ENCODE measurements at regions not wholly inside any gene's neighbourhood (a gene's known extent, or its start where the extent isn't known, plus 50 kb on each side); places are given as distances from the start of the nearest gene placed in this dataset.
"Not testable (repeated sequence)": the region's sequence is repeated elsewhere in the genome, so short reads cannot be mapped to it uniquely, and the experiment has no call there.

DNA sequence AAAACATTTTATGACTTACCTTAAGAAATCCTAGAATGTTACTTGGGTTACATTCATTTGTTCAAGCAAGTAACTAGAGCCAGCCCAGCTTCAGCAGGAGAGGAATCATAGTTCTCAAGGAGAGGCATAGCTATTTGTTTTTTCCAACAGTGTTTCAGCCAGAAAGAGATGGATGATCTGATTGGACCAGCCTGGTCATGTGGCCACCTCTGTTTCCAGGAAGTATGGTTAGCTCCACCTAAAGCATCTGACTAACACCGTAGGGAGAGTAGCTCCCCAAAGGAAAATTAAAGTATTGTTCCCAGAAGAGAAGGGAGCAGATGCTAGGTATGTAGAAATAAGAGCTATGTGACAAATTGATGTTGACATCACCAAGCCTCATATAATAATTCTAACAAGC is 417.1 kb downstream of the TAFA4 start:
- no peaks in the 10 kb centered on the region for H3K36me3 ChIP-seq (ENCODE audit: insufficient read depth, low read length, poor library complexity, severe bottlenecking)
- H3K27me3 ChIP-seq (replicated peaks; ENCODE audit: insufficient read depth, low read depth, low read length, poor library complexity) = no peaks in the 10 kb centered on the region
- H3K4me3 ChIP-seq (ENCODE audit: low read depth, low read length, poor library complexity, severe bottlenecking) = no peak overlapping the region
- POLR2A ChIA-PET (ENCODE audit: low non-redundant PET) = no interaction called here
- H3K4me1 ChIP-seq (ENCODE audit: insufficient read depth, low read length, poor library complexity, severe bottlenecking) = no peaks in the 10 kb centered on the region
- no peak overlapping the region for H3K27ac ChIP-seq (ENCODE audit: low read depth, low read length, poor library complexity, severe bottlenecking)
- no peaks in the 10 kb centered on the region for H3K9me3 ChIP-seq (ENCODE audit: low read depth, low read length, poor library complexity, severe bottlenecking)
- no peak for DNase-seq (ENCODE audit: low spot score)
- TF ChIP-seq EZH2 (IDR thresholded peaks at IDR 0.05; ENCODE audit: borderline replicate concordance, low read depth, low read length, poor library complexity, severe bottlenecking) = no peak
- TF ChIP-seq, protein P1, sequence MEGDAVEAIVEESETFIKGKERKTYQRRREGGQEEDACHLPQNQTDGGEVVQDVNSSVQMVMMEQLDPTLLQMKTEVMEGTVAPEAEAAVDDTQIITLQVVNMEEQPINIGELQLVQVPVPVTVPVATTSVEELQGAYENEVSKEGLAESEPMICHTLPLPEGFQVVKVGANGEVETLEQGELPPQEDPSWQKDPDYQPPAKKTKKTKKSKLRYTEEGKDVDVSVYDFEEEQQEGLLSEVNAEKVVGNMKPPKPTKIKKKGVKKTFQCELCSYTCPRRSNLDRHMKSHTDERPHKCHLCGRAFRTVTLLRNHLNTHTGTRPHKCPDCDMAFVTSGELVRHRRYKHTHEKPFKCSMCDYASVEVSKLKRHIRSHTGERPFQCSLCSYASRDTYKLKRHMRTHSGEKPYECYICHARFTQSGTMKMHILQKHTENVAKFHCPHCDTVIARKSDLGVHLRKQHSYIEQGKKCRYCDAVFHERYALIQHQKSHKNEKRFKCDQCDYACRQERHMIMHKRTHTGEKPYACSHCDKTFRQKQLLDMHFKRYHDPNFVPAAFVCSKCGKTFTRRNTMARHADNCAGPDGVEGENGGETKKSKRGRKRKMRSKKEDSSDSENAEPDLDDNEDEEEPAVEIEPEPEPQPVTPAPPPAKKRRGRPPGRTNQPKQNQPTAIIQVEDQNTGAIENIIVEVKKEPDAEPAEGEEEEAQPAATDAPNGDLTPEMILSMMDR (conservative IDR thresholded peaks at IDR 0.05; ENCODE audit: low read depth, low read length) = no peak
- intact Hi-C loops (cut with micrococcal nuclease; ENCODE audit: unreplicated experiment) = no loop called here
- BruUV-seq (replicated peaks) = no TSS peak
- CTCF ChIA-PET = no interaction called here

DNA sequence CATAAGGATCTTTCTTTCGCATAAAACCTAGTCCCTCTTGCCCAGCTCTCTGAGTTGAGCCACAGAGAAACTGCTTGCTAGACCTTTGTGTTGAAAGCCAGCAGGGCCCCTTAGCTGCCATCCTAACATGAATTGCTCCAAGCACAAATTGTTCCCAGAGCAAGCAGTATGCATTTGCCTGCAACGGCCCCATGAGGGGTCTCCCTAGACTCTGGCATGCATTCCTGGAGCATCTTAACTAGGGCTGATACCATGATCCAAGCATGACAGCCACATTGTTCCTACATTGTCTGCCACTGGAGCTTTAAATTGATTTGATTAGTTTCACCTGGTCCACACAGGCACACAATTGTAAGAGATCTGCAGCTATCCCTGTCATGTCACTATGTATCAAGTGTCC is 428.1 kb downstream of the TAFA4 start:
- DNase-seq (ENCODE audit: low spot score) = no peak
- Histone ChIP-seq H3K27ac (ENCODE audit: low read depth, low read length, poor library complexity, severe bottlenecking) (no peak overlapping the region), H3K4me3 (ENCODE audit: low read depth, low read length, poor library complexity, severe bottlenecking) (no peak overlapping the region), H3K27me3 (replicated peaks; ENCODE audit: insufficient read depth, low read depth, low read length, poor library complexity) (no peaks in the 10 kb centered on the region), H3K9me3 (ENCODE audit: low read depth, low read length, poor library complexity, severe bottlenecking) (no peaks in the 10 kb centered on the region), H3K4me1 (ENCODE audit: insufficient read depth, low read length, poor library complexity, severe bottlenecking) (no peaks in the 10 kb centered on the region), H3K36me3 (ENCODE audit: insufficient read depth, low read length, poor library complexity, severe bottlenecking) (no peaks in the 10 kb centered on the region)
- TF ChIP-seq EZH2 (IDR thresholded peaks at IDR 0.05; ENCODE audit: borderline replicate concordance, low read depth, low read length, poor library complexity, severe bottlenecking) = no peak
- TF ChIP-seq, protein P1 (conservative IDR thresholded peaks at IDR 0.05; ENCODE audit: low read depth, low read length) = no peak
- intact Hi-C loops (cut with micrococcal nuclease; ENCODE audit: unreplicated experiment) = no loop called here
- no TSS peak for BruUV-seq (replicated peaks)
- ChIA-PET CTCF (no interaction called here), POLR2A (ENCODE audit: low non-redundant PET) (no interaction called here)

DNA sequence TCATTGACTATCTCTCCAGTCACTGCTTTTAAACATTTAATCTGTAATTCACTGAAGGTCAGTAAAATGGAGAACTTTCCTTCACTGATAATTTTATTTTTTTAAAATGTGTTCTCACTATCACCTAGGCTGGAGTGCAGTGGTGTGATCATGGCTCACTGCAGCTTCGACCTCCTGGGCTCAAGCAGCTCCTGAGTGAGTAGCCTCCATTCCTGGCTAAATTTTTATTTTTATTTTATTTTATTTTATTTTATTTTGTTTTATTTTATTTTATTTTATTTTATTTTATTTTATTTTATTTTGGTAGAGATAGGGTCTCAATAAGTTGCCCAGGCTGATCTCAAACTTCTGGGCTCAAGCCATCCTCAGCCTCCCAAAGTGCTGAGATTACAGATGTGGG is 446.5 kb downstream of the TAFA4 start:
- H3K4me1 ChIP-seq (ENCODE audit: insufficient read depth, low read length, poor library complexity, severe bottlenecking); POLR2A ChIA-PET (ENCODE audit: low non-redundant PET); intact Hi-C loops (cut with micrococcal nuclease; ENCODE audit: unreplicated experiment); H3K4me3 ChIP-seq (ENCODE audit: low read depth, low read length, poor library complexity, severe bottlenecking); DNase-seq (ENCODE audit: low spot score); BruUV-seq (replicated peaks); H3K27ac ChIP-seq (ENCODE audit: low read depth, low read length, poor library complexity, severe bottlenecking); H3K36me3 ChIP-seq (ENCODE audit: insufficient read depth, low read length, poor library complexity, severe bottlenecking); H3K9me3 ChIP-seq (ENCODE audit: low read depth, low read length, poor library complexity, severe bottlenecking); H3K27me3 ChIP-seq (replicated peaks; ENCODE audit: insufficient read depth, low read depth, low read length, poor library complexity); CTCF ChIA-PET: not testable (repeated sequence)

DNA sequence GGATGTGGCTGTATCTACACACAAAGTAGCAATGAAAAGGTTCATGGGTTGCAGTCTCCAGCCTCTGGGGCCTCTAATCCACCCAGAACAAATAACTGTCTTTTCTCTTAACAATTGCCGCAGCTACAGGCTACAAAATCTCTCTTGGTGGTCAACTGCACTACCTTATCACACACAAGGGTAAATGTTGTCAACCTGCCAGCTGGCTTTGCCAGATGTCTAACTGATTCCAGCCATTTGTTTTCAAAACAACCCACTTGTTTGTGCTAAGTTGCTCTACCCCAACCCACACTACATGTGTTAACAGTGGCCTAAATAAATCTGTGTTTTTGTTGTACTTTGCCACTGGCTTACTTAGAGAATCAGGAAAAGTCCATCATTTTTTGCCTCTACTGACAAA is 447.3 kb downstream of the TAFA4 start:
- Histone ChIP-seq H3K4me1 (ENCODE audit: insufficient read depth, low read length, poor library complexity, severe bottlenecking) (no peaks in the 10 kb centered on the region), H3K36me3 (ENCODE audit: insufficient read depth, low read length, poor library complexity, severe bottlenecking) (no peaks in the 10 kb centered on the region), H3K27ac (ENCODE audit: low read depth, low read length, poor library complexity, severe bottlenecking) (no peak overlapping the region), H3K9me3 (ENCODE audit: low read depth, low read length, poor library complexity, severe bottlenecking) (no peaks in the 10 kb centered on the region), H3K27me3 (replicated peaks; ENCODE audit: insufficient read depth, low read depth, low read length, poor library complexity) (no peaks in the 10 kb centered on the region), H3K4me3 (ENCODE audit: low read depth, low read length, poor library complexity, severe bottlenecking) (no peak overlapping the region)
- TF ChIP-seq, protein P1 (conservative IDR thresholded peaks at IDR 0.05; ENCODE audit: low read depth, low read length) = no peak
- no peak for TF ChIP-seq EZH2 (IDR thresholded peaks at IDR 0.05; ENCODE audit: borderline replicate concordance, low read depth, low read length, poor library complexity, severe bottlenecking)
- no TSS peak for BruUV-seq (replicated peaks)
- CTCF ChIA-PET = no interaction called here
- no peak for DNase-seq (ENCODE audit: low spot score)
- POLR2A ChIA-PET (ENCODE audit: low non-redundant PET) = no interaction called here
- intact Hi-C loops (cut with micrococcal nuclease; ENCODE audit: unreplicated experiment) = no loop called here
